ENCODE measurements at regions not wholly inside any gene's neighbourhood (a gene's known extent, or its start where the extent isn't known, plus 50 kb on each side); places are given as distances from the start of the nearest gene placed in this dataset.

DNA sequence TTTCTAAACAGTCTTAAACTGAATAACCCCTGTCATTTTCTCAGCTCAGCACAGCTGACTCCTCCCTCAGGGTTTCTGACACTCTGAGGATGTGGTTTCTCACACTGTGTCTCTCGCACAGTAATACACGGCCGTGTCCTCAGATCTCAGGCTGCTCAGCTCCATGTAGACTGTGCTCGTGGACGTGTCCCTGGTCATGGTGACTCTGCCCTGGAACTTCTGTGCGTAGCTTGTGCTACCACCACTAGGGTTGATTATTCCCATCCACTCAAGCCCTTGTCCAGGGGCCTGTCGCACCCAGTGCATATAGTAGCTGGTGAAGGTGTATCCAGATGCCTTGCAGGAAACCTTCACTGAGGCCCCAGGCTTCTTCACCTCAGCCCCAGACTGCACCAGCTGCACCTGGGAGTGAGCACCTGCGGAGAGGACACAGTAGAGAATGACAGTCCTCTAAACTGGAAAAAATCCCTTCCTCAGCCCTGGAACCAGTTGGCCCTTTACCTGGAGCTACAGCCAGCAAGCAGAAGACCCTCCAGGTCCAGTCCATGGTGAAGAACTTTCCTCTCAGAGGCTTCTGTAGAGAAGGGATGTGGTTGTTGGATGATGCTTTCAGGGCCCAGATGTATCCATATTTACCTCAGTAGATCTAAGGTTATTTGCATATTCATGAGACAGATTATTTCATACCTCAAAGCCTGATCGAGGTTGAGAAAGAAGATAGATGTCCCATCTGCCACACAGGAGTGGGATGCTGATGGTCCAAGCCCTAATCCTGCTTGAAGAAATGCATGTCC, 984.8 kb downstream of the TMEM121 start:
- no peak overlapping the region for H3K27ac ChIP-seq (ENCODE audit: extremely low read length, insufficient read depth, low read length)
- intact Hi-C loops (cut with micrococcal nuclease; ENCODE audit: unreplicated experiment) = no loop called here
- no peak overlapping the region for H3K4me2 ChIP-seq (ENCODE audit: low read depth, low read length)
- no peaks in the 10 kb centered on the region; a peak in 1 of 5 replicates for H3K27me3 ChIP-seq (ENCODE audit: control insufficient read depth in 1 of 2, insufficient read depth in 2 of 2, low read length in 2 of 2)
- no peak overlapping the region for H2AFZ ChIP-seq (ENCODE audit: low read length)
- no peaks in the 10 kb centered on the region for H4K20me1 ChIP-seq (ENCODE audit: insufficient read depth, low read length)
- no peak overlapping the region for H3K9ac ChIP-seq (ENCODE audit: insufficient read depth, low read depth, low read length)
- H3K36me3 ChIP-seq (replicated peaks in 1 of 2; ENCODE audit: control insufficient read depth in 1 of 2, insufficient read depth in 2 of 2, low read length in 2 of 2) = no peaks in the 10 kb centered on the region
- H3K4me1 ChIP-seq (ENCODE audit: insufficient read depth, low read length) = no peaks in the 10 kb centered on the region
- CTCF ChIA-PET (ENCODE audit: low intra/inter-chr PET ratio, low total read pairs) = no interaction called here
- TF ChIP-seq SRSF4 (IDR thresholded peaks at IDR 0.05; ENCODE audit: low read depth, low read length, poor library complexity, severe bottlenecking) = no peak
- no peak for TF ChIP-seq HDAC2 (CRISPR knock-in tag; IDR thresholded peaks at IDR 0.05)
- TF ChIP-seq, protein P1, sequence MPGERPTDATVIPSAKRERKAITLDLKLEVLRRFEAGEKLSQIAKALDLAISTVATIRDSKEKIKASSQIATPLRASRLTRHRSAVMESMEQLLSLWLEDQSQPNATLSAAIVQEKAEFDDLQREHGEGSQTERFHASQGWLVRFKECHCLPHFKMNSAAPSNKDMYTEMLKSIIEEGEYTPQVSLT (CRISPR knock-in tag; IDR thresholded peaks at IDR 0.05; ENCODE audit: borderline replicate concordance, low read depth) = no peak
- TF ChIP-seq ZNF337 (CRISPR knock-in tag; IDR thresholded peaks at IDR 0.05; ENCODE audit: borderline replicate concordance, low read depth) = no peak
- TF ChIP-seq, protein P2, sequence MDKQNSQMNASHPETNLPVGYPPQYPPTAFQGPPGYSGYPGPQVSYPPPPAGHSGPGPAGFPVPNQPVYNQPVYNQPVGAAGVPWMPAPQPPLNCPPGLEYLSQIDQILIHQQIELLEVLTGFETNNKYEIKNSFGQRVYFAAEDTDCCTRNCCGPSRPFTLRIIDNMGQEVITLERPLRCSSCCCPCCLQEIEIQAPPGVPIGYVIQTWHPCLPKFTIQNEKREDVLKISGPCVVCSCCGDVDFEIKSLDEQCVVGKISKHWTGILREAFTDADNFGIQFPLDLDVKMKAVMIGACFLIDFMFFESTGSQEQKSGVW (CRISPR knock-in tag; IDR thresholded peaks at IDR 0.05; ENCODE audit: borderline replicate concordance) = no peak
- TF ChIP-seq, protein P3, sequence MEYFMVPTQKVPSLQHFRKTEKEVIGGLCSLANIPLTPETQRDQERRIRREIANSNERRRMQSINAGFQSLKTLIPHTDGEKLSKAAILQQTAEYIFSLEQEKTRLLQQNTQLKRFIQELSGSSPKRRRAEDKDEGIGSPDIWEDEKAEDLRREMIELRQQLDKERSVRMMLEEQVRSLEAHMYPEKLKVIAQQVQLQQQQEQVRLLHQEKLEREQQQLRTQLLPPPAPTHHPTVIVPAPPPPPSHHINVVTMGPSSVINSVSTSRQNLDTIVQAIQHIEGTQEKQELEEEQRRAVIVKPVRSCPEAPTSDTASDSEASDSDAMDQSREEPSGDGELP (IDR thresholded peaks at IDR 0.05; ENCODE audit: borderline replicate concordance, low read depth) = no peak
- no peak for TF ChIP-seq FOXM1 (CRISPR knock-in tag; IDR thresholded peaks at IDR 0.05)
- TF ChIP-seq AHR (CRISPR knock-in tag; IDR thresholded peaks at IDR 0.05) = no peak
- no peak for TF ChIP-seq NCOA2 (CRISPR knock-in tag; IDR thresholded peaks at IDR 0.05)
- TF ChIP-seq KIAA2018 (CRISPR knock-in tag; IDR thresholded peaks at IDR 0.05; ENCODE audit: borderline replicate concordance) = no peak
- no peak for FAIRE-seq
- H3K4me3 ChIP-seq (replicated peaks in 1 of 3; ENCODE audit: insufficient read depth in 1 of 3, low read depth in 2 of 3, low read length in 3 of 3) = no peak overlapping the region
- no TSS peak for BruUV-seq (replicated peaks)
- POLR2A ChIA-PET = no interaction called here
- DNase-seq (ENCODE audit: low spot score) = no peak
- in situ Hi-C loops (cut with HindIII; ENCODE audit: extremely low pct_ligation_motif_present, low pct_unique_long_range_greater_than_20kb) = no loop called here
- no peaks in the 10 kb centered on the region for H3K9me3 ChIP-seq (ENCODE audit: low read length)
- ATAC-seq = no peak
- 27% methylated on average over 7 of the region's 9 CpGs for WGBS (ENCODE audit: low lambda C conversion rate)
- no peaks in the 10 kb centered on the region for H3K79me2 ChIP-seq (ENCODE audit: insufficient read depth, low read length)

Data from HepG2 (cell line).